ENCODE measurements at regions not wholly inside any gene's neighbourhood (a gene's known extent, or its start where the extent isn't known, plus 50 kb on each side); places are given as distances from the start of the nearest gene placed in this dataset.

DNA sequence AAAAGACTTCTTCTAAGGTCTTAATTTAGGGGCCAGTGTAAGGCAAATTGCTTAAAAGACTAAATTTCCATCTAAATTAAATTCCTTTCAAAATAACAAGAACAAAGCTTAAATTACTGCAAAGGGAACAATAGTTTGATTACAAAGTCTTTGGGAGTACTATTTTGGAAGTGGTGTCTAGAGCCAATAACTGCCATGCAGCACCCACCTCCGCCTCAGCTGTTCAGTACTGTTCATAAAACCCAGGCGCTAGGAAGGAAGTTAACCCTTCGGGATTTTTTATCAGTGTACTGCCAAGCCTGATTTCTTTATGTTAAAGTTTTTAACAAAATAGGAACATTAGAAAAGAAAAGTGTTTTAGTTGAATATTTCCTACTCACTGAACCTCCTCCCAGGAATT, 210.1 kb downstream of the LIG4 start:
- TF ChIP-seq ZNF232 (CRISPR knock-in tag; IDR thresholded peaks at IDR 0.05) (no peak), CTCF (IDR thresholded peaks at IDR 0.05) (no peak), ZNF138 (CRISPR knock-in tag; conservative IDR thresholded peaks at IDR 0.05) (no peak), JUN (CRISPR knock-in tag; IDR thresholded peaks at IDR 0.05) (no peak), NFYB (CRISPR knock-in tag; conservative IDR thresholded peaks at IDR 0.05; ENCODE audit: low read depth) (no peak), NFE2L1 (CRISPR knock-in tag; IDR thresholded peaks at IDR 0.05) (no peak), USF1 (CRISPR knock-in tag; IDR thresholded peaks at IDR 0.05) (no peak), AFF4 (CRISPR knock-in tag; IDR thresholded peaks at IDR 0.05; ENCODE audit: borderline replicate concordance) (no peak)
